ENCODE measurements at regions not wholly inside any gene's neighbourhood (a gene's known extent, or its start where the extent isn't known, plus 50 kb on each side); places are given as distances from the start of the nearest gene placed in this dataset.
A peak's percentile ranks its signal among the peaks of the same experiment; 100 is the strongest.

- TF ChIP-seq CTCF (IDR thresholded peaks at IDR 0.05; ENCODE audit: insufficient read depth, low read length, missing control alignments): no peak
- H3K4me3 ChIP-seq (ENCODE audit: low read depth, low read length): no peak overlapping the region
- no peak for DNase-seq (ENCODE audit: low read depth, low spot score)
- POLR2A ChIA-PET: no interaction called here
- CTCF ChIA-PET: no interaction called here
Observed at GRCh38 chr3:148494451-148494850, 203.3 kb upstream of the AGTR1 start.

GRCh38 chr3:148500881-148501280 is 196.8 kb upstream of the AGTR1 start:
- H3K4me3 ChIP-seq (ENCODE audit: low read depth, low read length): no peak overlapping the region
- CTCF ChIA-PET: no interaction called here
- POLR2A ChIA-PET: no interaction called here
- no peak for TF ChIP-seq CTCF (IDR thresholded peaks at IDR 0.05; ENCODE audit: insufficient read depth, low read length, missing control alignments)
- DNase-seq (ENCODE audit: low read depth, low spot score): no peak

- no peak for DNase-seq (ENCODE audit: low read depth, low spot score)
- CTCF ChIA-PET: no interaction called here
- no peak for TF ChIP-seq CTCF (IDR thresholded peaks at IDR 0.05; ENCODE audit: insufficient read depth, low read length, missing control alignments)
- no peak overlapping the region for H3K4me3 ChIP-seq (ENCODE audit: low read depth, low read length)
- POLR2A ChIA-PET: no interaction called here
Observed at GRCh38 chr3:148510116-148510515, 187.6 kb upstream of the AGTR1 start.

- no peak for TF ChIP-seq CTCF (IDR thresholded peaks at IDR 0.05; ENCODE audit: insufficient read depth, low read length, missing control alignments)
- ChIA-PET POLR2A (no interaction called here), CTCF (no interaction called here)
- H3K4me3 ChIP-seq (ENCODE audit: low read depth, low read length): no peak overlapping the region
- no peak for DNase-seq (ENCODE audit: low read depth, low spot score)
Observed at GRCh38 chr3:148510561-148510960, 187.1 kb upstream of the AGTR1 start.

GRCh38 chr3:148512648-148513047 is 185.1 kb upstream of the AGTR1 start:
- CTCF ChIA-PET: no interaction called here
- no peak for TF ChIP-seq CTCF (IDR thresholded peaks at IDR 0.05; ENCODE audit: insufficient read depth, low read length, missing control alignments)
- no peak overlapping the region for H3K4me3 ChIP-seq (ENCODE audit: low read depth, low read length)
- POLR2A ChIA-PET: no interaction called here
- no peak for DNase-seq (ENCODE audit: low read depth, low spot score)

- CTCF ChIA-PET: no interaction called here
- DNase-seq (ENCODE audit: low read depth, low spot score): peak; percentile 3
- H3K4me3 ChIP-seq (ENCODE audit: low read depth, low read length): no peak overlapping the region
- POLR2A ChIA-PET: no interaction called here
- TF ChIP-seq CTCF (IDR thresholded peaks at IDR 0.05; ENCODE audit: insufficient read depth, low read length, missing control alignments): no peak
Observed at GRCh38 chr3:148513096-148513543, 184.6 kb upstream of the AGTR1 start.

Data from AG04449 (cell line).